ENCODE measurements at regions not wholly inside any gene's neighbourhood (a gene's known extent, or its start where the extent isn't known, plus 50 kb on each side); places are given as distances from the start of the nearest gene placed in this dataset.

DNA sequence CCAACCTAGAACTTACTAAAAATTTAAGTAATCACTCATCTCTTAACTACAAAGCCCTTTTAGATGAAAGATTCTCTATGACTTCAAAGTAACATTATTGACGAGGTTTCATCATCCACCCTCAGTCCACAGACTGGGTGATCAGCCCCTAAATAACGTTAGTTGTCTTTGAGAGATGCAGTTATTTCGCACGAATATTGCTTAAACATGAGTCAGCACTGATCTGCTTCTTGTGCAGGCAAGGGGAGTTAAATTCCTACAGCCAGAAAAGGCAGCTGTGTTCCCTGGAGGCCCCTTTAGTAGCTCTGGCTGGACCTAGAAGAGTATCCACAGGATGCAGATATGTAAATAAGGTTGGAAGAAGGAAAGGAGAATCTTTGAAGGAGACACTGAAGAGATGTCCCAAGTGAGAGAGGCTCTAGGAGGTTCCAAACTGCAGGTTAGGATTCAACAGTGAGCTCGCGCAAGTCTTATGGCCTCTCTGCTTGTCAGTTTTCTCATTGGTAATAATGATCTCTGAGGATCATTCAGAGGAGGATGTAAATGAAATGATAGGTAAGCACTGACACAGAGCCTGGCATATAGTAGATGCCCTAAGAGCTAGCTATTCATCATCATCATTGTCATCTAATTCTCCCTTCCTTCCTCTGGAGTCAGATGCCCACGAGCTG lies 122.2 kb upstream of the MAN2A1 start:
- TF ChIP-seq, protein P1, sequence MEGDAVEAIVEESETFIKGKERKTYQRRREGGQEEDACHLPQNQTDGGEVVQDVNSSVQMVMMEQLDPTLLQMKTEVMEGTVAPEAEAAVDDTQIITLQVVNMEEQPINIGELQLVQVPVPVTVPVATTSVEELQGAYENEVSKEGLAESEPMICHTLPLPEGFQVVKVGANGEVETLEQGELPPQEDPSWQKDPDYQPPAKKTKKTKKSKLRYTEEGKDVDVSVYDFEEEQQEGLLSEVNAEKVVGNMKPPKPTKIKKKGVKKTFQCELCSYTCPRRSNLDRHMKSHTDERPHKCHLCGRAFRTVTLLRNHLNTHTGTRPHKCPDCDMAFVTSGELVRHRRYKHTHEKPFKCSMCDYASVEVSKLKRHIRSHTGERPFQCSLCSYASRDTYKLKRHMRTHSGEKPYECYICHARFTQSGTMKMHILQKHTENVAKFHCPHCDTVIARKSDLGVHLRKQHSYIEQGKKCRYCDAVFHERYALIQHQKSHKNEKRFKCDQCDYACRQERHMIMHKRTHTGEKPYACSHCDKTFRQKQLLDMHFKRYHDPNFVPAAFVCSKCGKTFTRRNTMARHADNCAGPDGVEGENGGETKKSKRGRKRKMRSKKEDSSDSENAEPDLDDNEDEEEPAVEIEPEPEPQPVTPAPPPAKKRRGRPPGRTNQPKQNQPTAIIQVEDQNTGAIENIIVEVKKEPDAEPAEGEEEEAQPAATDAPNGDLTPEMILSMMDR (conservative IDR thresholded peaks at IDR 0.05; ENCODE audit: low read length) = no peak

DNA sequence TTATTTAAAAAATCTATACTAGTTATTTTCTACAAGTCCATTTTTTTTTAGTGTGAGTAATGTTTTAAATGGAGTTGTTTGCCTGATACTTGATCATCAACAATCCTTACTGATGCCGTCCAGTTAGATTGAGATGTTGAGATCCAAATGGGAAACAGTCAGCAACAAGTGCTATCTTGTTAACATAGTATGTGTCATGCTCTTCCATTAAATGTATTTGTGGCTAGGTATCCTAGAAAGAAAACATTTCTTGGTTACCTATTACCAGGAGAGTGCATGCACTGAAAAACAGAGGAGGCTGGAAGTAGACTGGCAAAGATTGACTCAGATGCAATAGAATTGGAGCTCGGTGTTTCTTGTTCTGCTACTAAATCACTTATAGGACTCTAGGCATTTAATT lies 123.4 kb upstream of the MAN2A1 start:
- DNase-seq (ENCODE audit: low read depth) = no peak
- TF ChIP-seq, protein P1 (conservative IDR thresholded peaks at IDR 0.05; ENCODE audit: low read length) = no peak
- no peak overlapping the region for H3K4me3 ChIP-seq (ENCODE audit: low read length)

More for the DNA sequence above, 122.2 kb upstream of the MAN2A1 start:
- no peak overlapping the region for H3K4me3 ChIP-seq (ENCODE audit: low read length)
- peak; percentile 58 for DNase-seq (ENCODE audit: low read depth)

DNA sequence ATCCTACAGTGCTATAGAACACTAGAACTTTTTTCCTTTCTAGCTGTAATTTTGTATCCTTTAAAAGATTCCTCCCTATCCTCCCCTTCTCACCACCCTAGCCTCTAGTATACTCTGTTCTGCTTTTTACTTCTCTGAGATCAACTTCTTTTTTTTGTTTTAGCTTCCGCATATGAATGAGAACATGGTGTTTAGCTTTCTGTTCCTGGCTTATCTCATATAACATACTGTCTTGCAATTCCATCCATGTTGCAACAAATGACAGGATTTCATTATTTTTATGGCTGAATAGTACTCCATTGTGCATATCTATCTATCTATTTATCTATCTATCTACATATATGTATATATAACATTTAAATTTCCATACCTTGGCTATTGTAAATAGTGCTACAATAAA lies 126.0 kb upstream of the MAN2A1 start:
- TF ChIP-seq, protein P1 (conservative IDR thresholded peaks at IDR 0.05; ENCODE audit: low read length) = no peak
- no peak overlapping the region for H3K4me3 ChIP-seq (ENCODE audit: low read length)
- no peak for DNase-seq (ENCODE audit: low read depth)

DNA sequence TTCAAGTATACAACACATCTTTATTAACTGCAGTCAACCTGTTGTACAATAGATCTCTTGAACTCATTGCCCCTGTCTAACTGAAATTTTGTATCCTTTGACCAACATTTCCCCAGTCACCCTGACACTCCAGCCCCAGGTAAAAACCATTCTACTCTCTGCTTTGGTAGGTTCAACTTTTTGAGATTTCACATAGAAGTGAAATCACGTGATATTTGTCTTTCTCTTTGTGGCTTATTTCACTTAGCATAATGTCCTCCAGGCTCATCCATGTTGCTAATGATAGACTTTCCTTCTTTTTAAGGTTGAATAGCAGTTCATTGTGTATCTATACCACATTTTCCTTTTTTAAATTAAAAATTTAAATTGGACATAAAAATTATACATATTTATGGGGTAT lies 126.5 kb upstream of the MAN2A1 start:
- TF ChIP-seq, protein P1 (conservative IDR thresholded peaks at IDR 0.05; ENCODE audit: low read length) = no peak
- no peak for DNase-seq (ENCODE audit: low read depth)
- no peak overlapping the region for H3K4me3 ChIP-seq (ENCODE audit: low read length)

DNA sequence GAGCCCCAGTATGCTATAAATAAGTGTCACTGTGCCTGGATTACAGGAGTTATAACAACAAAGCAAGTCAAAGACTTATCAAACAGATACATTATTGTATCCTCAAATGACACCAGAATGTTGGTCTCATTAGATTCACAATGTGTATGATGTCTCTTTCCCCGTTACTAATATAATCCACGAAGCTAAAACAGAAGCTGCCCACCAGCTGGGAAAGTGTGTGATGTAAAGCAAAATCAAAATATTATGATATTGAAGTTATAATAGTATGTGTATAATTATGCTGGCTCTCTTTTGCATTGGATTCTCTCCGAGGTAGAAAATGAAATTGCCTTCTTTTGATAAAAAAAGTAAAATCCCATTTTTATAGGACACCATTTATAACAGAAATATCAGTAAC lies 127.3 kb upstream of the MAN2A1 start:
- no peak overlapping the region for H3K4me3 ChIP-seq (ENCODE audit: low read length)
- no peak for DNase-seq (ENCODE audit: low read depth)
- TF ChIP-seq, protein P1 (conservative IDR thresholded peaks at IDR 0.05; ENCODE audit: low read length) = no peak

DNA sequence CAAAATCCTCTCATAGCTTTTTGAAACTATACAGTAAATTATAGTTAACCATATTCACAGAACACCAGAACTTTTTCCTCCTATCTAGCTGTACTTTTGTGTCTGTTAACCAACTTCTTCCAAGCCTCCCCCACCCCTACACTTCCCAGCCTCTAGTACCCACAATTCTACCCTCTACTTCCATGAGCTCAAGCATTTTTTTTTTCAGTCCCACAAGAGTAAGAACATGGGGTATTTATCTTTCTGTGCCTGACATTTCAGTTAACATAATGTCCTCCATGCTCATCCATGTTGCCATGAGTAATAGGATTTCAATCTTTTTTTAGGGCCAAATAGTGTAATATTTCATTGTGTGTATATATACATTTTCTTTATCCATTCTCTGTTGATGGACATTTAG lies 128.3 kb upstream of the MAN2A1 start:
- no peak for DNase-seq (ENCODE audit: low read depth)
- no peak overlapping the region for H3K4me3 ChIP-seq (ENCODE audit: low read length)
- TF ChIP-seq, protein P1 (conservative IDR thresholded peaks at IDR 0.05; ENCODE audit: low read length) = no peak

DNA sequence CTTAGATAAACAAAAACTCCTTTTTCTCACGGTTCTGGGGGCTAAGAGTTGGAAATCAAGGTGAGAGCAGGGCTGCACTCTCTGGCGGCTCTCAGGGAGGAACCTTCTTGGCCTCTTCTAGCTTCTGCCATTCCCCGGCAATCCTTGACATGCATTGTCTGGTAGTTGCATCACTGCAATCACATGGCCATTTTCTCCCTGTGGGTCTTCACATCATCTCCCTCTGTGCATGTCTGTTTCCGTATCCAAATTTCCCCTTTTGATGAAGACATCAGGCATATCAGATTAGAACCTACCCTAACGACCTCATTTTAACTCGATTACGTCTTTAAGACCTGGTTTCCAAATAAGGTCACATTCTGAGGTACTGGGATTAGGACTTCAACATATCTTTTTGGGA lies 129.2 kb upstream of the MAN2A1 start:
- no peak overlapping the region for H3K4me3 ChIP-seq (ENCODE audit: low read length)
- DNase-seq (ENCODE audit: low read depth) = no peak
- TF ChIP-seq, protein P1 (conservative IDR thresholded peaks at IDR 0.05; ENCODE audit: low read length) = no peak

All from AG10803 (cell line).